ENCODE measurements at regions not wholly inside any gene's neighbourhood (a gene's known extent, or its start where the extent isn't known, plus 50 kb on each side); places are given as distances from the start of the nearest gene placed in this dataset.
"Not testable (repeated sequence)": the region's sequence is repeated elsewhere in the genome, so short reads cannot be mapped to it uniquely, and the experiment has no call there.

DNA sequence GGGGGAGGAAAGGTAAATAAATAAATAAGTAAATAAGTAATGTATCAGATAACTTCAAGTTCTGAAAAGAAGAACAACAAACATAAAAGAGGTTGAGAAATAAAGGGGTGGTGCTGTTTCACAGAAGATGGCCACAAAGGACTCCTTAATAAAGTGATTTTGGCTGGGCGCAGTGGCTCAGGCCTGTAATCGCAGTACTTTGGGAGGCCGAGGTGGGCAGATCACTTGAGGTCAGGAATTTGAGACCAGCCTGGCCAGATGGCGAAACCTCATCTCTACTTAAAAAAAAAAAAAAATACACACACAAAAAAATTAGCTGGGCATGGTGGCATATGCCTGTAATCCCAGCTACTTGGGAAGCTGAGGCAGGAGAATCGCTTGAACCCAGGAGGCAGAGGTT lies 315.5 kb downstream of the MIAT start:
- not testable (repeated sequence) for DNase-seq (ENCODE audit: low spot score)

DNA sequence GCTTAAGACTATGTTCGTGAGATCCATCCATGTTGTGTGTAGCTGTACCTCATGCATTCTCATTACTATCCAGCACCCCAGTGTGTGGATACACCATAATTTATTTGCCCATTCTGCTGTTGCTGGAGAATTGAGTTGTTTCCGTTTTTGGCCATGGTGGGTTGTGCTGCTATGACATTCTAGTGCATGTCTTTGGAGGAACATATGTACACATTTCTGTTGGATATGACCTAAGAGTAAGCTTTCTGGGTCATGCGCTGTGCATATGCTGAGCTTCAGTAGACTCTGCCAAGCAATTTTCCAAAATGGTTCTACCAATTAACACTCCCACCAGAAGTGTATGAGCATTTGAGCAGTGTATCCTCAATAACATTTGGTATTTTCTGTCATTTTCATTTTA lies 316.6 kb downstream of the MIAT start:
- no peak for DNase-seq (ENCODE audit: low spot score)

DNA sequence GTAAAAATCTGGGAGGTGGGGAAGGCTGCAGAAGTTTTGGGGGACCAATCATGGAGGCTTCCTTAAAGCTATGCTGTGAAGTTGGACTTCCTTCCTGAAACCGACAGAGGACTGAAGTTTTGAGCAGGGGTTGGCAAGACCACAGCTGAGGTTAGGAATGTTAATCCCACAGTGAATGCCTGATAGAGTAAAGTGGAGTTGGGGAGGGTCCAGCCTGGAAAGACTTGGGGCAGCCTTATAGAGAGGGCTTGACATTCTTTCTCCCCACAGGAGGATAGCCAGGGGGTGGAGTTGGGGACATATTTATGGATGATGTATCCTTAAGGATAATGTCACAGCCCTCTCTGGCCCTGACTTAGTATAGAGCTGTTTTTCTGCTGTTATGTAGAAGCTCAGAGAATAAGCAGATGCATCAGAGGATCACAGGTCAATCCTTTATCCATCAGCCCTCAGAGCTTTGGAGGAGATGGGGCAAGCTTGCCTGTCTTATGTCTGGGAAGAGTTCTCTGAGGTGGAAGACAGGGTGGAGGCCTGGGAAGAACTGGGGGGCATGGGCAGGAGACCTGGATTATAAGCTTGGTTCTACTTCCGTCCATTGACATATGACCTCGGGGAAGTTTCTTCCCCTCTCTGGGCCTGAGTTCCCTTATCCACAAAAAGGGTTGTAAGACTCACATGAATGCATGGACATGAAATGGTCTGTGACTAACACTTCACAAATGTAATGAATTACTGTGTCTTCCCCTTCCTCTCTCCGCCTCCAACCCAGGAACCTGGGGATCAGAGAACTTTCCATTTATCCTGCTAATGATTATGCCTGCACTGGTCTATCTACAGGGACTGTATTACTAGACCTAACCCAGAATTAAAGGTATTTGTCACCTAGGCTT lies 317.8 kb downstream of the MIAT start:
- DNase-seq (ENCODE audit: low spot score), result no peak

DNA sequence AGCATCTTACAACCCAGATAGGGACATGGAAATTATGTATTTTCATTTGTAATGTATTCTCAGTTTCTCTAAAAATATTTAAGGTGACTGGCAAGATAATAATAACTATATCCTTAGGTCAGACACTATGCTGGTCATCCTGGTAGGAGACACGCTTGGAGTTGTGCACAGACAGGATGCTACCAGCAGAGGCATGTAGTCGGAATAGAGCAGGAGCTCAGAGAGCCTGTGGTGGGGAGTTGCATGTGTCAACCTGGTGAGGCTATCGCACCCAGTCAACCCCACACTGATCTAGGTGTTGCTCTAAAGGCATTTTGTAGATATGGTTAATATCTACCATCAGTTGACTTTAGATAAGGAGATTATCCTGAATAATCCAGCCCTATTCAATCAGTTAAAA lies 318.5 kb downstream of the MIAT start:
- no peak for DNase-seq (ENCODE audit: low spot score)

DNA sequence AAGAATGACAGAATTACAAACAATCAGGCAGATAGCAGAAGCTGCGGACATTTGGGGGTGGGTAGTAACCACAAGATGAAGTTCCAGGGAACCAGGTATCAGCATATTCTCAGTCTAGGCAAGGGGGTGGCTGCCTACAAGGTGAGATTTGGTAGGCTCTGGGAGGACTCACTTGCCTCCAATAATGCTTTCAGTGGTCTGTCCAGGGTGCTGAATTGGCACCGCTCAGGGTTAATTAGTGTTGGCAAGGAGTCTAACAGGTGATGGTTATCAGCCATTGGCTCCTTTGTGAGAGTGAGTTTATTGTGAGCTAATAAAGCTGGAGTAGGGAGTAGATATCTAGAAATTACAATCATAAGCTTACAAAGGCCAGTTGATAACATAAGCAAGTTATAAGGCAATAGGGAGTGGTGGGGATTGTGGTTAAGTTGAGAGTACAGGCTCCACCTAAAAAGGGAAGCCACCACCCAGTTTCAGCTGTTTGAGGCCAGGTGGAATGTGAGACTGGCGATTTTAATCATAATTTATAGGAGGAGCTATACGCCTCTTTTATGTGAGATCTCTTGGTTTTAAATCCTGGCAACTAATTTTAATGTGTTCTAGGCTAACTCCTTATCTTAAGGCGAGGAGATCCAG lies 320.5 kb downstream of the MIAT start:
- DNase-seq (ENCODE audit: low spot score), result no peak

DNA sequence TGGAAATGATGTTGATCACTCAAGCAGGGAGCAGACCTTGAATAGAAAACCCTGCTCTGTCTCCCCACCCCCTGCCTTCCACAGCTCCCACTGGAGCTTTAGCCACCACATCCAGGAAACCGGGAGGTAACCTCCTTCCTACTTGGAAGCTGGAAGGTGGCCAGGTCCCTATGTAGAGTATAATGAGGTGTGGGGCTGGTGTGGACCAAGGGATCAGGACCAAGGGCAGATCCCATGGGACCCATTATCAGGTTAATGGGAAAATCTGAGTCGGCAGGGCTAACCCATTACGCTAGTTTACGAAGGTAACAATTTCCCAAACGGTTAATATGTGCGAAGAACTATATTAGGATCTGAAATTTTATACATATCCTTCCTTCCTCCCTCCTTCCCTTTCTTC lies 321.9 kb downstream of the MIAT start:
- no peak for DNase-seq (ENCODE audit: low spot score)

DNA sequence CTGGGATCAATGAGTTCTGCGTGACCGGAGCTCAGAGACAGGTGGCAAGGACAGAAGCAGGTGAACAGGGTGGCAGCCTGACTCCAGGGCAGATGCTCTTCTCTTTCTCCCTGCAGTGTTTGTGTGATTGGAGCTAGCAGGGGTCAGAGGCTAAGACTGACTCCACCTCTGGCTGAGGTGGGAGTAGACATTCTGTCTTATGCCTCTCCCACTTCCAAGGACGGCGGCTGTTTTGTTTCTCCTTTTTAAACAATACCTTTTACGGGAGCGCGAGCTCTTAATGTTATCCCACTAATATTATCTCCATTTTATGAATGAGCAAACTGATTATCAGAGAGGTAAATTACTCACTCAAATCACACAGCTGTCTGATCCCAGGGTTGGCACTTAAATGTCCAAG lies 323.7 kb downstream of the MIAT start:
- no peak for DNase-seq (ENCODE audit: low spot score)

DNA sequence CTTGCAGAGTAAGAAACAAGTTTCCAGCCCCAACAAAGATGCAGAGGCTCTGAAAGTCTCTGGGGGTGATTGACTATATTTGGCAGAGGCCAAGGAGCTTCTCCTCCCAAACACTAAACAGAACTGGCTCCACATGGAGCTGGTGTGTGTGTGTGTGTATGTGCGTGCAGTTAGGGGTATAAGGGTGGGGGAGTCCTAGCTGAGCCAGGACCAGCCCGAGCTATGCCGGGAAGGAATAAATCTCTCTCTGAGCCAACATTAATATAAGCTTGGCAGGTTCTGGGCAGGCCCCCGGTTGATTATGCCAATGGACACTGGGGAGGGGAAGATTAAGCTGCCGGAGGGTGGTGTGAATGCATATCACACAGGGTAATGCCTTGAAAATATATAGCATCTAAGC lies 324.2 kb downstream of the MIAT start:
- DNase-seq (ENCODE audit: low spot score), result no peak

DNA sequence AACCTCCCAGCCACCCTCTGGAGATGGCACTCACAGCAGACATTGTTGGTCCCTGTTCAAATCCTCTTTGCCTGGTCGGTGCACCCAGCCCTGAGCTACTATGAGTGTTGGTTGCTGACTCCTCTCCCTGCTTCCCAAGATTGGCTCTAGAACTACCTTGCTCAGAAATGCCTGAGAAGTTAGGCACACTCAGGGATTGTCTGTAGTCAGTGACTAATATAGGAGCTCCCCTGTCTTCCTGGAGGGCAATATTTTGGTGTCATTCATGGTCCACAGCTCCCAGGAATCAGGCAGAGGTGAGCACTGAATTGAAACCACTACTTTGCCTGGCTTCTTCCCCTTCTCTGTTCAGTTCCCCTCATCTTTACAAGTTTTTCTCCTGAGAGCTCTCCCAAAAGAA lies 325.9 kb downstream of the MIAT start:
- DNase-seq (ENCODE audit: low spot score), result no peak

DNA sequence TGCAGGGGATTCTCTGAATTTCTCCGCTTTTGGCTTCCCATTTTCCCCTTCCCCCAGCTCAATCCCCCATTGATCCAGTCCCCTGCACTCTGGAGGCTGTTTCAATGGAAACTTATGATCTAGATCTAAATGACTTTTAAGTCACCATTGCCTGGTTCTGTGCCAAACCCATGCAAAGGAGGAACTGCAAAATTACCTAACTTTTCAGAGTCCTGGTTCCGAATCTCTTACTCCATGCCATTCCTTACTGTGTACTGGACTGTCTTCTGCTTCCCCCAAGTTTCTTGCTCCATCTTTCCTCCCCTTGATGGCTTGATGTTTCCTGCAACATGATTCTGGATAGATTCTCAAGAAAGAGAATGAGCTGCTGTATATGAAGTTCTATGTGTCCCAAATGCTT lies 327.8 kb downstream of the MIAT start:
- no peak for DNase-seq (ENCODE audit: low spot score)

DNA sequence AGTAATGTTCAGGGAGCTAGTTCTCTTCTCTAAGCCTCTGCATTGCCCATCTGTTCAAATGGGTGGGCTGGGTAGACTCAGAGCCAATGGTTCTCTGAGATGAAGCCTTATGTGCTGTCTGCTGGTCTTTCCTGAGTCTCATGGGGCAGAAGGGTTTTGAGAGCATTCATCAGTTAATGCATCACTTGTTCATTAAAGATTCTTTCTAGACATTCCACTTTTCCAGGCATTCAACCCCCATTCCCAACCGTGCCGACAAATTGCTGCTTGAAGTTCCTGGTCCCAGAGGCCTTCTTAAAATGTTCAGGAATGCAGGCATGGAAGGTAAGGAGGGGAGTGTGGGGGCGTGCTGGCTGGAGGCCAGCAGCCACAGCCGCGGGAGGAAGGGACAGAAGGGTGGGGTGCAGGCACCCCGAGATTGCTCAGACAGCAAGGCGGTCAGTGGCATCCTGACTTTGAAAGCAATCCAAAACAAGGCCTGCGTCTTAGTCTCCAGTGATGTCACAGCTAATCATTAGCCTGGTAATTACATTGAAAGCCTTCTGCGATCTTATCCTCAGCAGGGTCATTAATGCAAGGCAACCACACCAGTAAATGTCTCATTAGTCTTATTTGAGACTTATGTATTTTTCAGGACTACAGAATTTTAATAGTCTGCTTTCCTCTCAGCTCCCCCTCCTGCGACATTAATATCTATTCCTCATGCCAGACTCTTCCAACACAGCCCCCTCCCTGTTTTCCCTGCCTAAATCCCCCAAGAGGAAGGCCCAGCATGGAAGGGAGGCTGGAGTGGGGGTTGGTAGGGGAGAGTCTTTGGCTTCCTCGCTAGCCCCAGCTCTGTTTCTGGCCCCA lies 328.8 kb downstream of the MIAT start:
- no peak for DNase-seq (ENCODE audit: low spot score)

DNA sequence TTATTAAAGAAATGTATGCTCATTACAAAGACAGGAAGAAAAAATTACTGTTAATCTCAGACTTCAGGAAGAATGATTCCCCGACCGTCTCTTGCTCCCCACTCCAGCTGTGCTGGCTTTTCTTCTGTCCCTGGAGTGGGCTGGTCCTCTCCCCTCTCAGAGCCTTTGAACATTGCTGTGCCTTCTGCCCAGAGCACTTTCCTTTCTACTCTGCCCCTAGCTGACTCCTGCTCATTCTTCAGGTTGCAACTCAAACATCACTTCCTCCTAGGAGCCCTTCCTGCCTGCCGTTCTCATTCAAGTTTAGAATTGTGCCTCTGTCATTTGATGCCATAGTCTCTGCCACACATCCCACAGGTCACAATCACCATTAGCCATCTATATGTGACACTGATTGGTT lies 329.5 kb downstream of the MIAT start:
- no peak for DNase-seq (ENCODE audit: low spot score)

DNA sequence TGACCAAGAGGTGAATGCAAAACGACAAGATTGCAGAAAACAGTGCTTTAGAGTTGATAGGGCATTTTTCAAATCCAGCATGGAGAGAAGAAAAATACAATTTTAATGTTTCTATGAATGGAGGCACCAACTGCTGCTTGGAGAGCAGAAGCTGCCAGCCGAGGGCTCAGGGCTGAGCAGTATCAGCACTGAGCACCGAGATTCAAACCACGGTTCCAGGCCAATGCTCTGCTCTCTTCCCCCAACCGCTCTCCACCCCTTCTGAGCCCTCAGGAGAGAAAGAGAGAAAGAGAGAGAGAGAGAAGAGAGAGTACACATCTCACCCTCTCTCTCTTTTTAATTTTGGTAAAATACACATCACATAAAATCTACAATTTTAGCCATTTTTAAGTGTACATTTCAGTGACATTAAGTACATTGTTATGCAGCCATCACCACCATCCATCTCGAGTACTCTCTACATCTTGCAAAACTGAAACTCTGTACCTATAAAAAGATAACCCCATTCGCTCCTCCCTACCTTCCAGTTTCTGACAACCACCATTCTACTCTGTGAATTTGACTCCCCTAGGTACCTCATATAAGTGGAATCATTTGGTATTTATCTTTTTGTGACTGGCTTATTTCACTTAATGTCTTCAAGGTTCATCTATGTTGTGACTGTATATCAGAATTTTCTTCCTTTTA lies 333.3 kb downstream of the MIAT start:
- DNase-seq (ENCODE audit: low spot score), result no peak

DNA sequence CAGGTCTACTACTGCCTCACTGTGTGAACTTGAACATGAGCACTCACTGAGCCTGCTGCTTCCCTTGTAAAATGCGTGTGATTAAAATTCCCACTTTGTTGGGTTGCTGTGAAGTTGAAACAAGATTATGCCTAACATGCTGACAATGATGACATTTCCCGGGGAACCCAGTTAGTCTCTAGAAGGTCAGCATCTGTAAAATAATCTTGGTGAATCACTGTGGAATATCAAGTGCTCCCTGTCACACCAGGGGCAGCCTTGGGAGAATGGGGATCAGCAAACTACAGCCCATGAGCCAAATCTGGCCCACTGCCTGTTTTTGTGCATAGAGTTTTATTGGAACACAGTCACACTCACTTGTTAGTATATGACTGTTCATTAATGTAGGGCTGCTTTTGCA lies 335.2 kb downstream of the MIAT start:
- no peak for DNase-seq (ENCODE audit: low spot score)

DNA sequence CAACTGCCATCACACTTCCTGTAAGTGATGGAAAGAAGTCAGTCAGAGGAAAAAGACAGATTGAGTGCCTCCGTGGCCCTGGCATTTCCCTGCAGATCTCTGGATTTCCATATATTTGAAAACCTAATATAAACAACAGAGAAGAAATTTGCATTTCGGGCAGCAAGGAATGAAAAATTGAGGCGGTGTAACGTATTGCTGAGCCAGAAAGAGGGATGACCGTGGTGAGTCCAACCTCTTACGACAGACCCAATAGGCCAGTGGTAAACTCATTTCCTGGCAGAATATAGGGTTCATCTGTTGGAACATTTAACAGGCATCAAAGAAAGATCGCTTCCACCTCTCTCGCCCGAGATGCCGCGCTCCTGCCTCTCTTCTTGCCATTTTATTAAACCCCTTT lies 336.5 kb downstream of the MIAT start:
- DNase-seq (ENCODE audit: low spot score), result no peak

DNA sequence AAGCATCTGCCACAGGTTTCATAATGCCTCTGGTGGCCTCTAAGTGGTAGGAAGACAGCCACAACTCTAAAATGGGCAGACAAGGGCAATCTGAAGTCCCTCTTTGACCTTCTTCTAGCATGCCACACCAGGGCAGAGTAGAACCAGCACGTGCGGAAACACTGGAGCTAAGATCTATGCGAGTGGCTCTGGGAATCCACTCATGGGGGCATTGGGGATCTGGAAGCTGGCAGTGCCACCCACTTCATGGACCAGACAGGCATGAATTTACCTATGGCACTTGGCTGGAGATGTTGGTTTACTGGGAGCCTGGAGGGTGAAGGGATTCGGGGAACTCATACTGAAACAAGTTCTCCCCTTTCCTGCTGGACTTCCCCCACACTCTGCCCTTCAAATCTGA lies 337.4 kb downstream of the MIAT start:
- no peak for DNase-seq (ENCODE audit: low spot score)

DNA sequence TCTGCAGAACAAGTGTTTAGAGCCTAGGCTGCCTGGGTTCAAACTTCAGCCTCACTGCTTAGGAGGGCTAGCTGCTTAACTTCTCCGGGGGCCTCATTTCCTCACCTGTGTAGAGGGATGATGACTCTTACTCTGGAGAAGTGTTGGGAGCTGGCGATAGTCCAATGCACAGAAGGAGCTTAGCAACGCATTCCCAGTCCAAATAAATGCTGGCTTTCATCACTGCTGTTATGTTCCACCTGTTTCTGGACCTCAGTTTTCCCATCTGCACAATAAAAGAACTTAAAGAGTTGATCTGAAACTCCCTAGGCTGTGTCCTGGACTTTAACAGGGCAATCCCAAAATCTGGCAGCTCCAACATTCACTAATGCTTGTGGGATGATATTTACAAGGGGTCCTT lies 337.8 kb downstream of the MIAT start:
- DNase-seq (ENCODE audit: low spot score), result no peak

DNA sequence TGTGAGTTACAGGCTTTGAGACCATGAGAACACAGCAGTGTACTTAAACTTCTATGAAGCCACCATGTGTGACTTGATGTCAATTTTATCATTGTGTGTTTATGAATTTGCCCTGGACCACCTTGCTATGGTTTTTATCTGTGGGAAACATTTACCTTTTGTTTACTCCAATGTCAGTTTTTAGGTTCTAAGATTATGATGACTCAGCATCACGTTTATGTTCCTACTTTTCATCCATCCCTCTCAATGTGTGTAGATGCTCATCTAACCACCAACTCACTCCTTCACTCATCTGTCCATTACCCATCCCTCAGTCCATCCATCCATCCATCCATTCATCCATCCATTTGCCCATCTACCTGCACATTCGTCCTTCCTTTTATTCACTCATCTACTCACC lies 338.8 kb downstream of the MIAT start:
- no peak for DNase-seq (ENCODE audit: low spot score)

DNA sequence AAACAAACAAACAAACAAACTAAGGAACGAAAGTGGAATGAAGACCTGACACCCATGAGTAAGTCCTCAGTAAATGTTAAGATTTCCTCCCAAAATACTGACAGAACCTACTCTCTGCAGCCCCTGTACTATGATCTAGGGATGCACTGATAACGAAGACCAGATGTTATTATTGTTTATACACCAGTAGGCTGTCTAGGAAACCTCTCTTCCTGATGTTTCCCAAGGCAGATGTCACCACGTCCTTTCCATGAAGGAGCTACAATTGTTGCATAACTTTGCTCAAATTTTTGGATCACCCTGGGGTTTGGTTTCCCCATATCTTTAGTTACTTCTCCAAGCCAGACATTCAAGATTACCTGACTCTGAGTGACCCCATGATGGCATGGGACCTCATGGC lies 340.7 kb downstream of the MIAT start:
- DNase-seq (ENCODE audit: low spot score), result no peak

DNA sequence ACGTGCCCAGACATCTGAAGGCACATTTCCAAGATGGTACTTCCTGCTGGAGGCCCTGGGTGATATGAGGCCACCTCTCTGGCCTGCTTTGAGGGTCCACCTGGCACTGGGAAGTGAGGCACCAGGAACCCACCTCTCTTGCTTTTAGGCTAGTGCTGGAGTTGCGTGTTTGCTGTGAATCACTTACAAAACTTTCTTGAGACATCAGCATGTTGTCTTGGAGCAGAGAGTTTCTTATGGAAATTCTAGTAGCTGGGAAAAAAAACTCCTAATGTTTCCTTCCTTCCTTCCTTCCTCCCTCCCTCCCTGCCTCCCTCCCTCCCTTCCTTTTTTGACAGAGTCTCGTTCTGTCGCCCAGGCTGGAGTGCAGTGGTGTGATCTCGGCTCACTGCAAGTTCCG lies 341.3 kb downstream of the MIAT start:
- DNase-seq (ENCODE audit: low spot score), result no peak

DNA sequence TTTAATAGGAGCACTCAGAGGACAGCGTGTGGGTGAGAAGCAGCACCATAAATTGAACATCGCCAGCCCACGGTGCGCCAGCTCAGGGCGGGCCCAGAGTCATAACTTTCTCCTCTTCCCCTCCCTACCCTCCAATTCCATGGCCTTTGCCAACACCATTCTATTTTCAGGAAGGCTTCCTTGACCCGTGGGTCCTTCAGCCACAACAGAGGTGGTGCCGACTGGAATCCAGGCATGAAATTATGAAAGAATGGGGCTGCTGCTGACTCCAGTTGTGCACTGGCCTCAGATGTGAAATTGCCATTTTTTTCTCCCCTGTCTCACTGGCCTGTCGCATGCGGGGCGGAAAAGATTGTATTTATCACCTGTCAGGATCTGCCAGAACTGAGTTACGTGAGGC lies 345.9 kb downstream of the MIAT start:
- DNase-seq (ENCODE audit: low spot score), result no peak

DNA sequence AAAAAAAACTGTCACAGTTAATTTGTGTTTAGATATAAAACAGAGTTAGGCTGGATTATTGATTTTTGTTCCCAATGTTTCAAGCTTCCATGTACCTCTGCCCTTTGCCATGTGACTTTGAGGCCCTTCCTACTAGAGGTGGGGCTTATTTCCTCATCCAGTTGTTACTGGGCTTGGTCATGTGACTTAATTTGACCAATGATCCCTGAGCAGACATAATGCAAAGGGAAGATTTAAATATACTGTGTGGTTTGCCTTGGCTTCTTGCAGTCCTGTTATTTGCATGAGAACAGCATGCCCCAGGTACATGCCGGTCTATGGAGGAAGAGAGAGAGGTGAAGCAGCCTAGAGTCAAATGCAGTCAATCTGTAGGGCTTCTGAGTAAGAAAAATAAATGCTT lies 347.0 kb downstream of the MIAT start:
- DNase-seq (ENCODE audit: low spot score), result peak; percentile 30
